Mucosa of descending colon (tissue), 3 donors: ENCODE measurements at regions not wholly inside any gene's neighbourhood (a gene's known extent, or its start where the extent isn't known, plus 50 kb on each side); places are given as distances from the start of the nearest gene placed in this dataset.

Source experiments
- ATAC-seq: fragments of 200-7000 bp; cut with Tn5 transposase; one replicate; pipeline ENCODE4 v1.9.1; 2020; ENCODE audit warnings: mild to moderate bottlenecking, moderate library complexity
- DNase-seq, 3 donors: peaks; one replicate each; pipeline ENCODE4 v3.0.0-alpha.2; 2020
- H3K36me3 ChIP-seq: fragments of 200-600 bp; one replicate; pipeline ENCODE4 v1.8.0; 2021; ENCODE audit warnings: low read depth, mild to moderate bottlenecking
- H3K4me1 ChIP-seq: fragments of 200-600 bp; one replicate; pipeline ENCODE4 v1.8.0; 2021; ENCODE audit warnings: low read depth, mild to moderate bottlenecking
- H3K4me3 ChIP-seq: fragments of 200-600 bp; one replicate; pipeline ENCODE4 v1.8.0; 2021; ENCODE audit warnings: mild to moderate bottlenecking
- H3K9me3 ChIP-seq: fragments of 200-600 bp; one replicate; pipeline ENCODE4 v1.8.0; 2021; ENCODE audit warnings: mild to moderate bottlenecking
- CTCF ChIP-seq: fragments of 200-600 bp; IDR thresholded peaks from one replicate; pipeline ENCODE4 v1.8.0; 2022; ENCODE audit warnings: antibody characterized with exemption, mild to moderate bottlenecking
- intact Hi-C, 2 donors: fragments of 100-400 bp; cut with DNase I in 1 of 2; cut with micrococcal nuclease in 1 of 2; formaldehyde crosslinking; loops; one replicate each; pipeline versions ENCODE4 v1.11.0 to v1.11.1; 2022; cut with DNase I, micrococcal nuclease
- donor health status: DM: no; HTN: no; CAD: no; lungs with moderate emphysema.
- donor health status: DM: no; HTN: no; CAD: no.
- donor health status: DM: no; HTN: yes; CAD: no.

DNA sequence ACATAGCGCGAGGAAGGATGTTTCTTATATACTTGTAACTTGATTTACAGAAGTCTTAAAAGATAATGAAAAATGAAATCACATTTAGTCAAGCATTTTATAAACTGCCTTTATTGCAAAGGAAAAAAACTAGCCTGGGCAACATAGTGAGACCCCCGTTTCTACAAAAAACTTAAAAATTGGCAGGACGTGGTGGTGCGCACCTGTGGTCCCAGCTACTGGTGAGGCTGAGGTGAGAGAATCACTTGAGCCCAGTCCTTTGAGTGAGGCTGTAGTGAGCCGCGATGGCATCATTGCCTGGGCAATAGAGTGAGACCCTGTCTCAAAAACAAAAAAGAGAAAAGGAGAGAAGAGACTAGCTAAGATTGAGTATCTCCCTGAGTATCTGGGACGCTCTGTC, 145.2 kb upstream of the CIBAR2 start:
- H3K4me1 ChIP-seq, result no peaks in the 10 kb centered on the region
- no peaks in the 10 kb centered on the region for H3K9me3 ChIP-seq
- TF ChIP-seq CTCF, result no peak
- ATAC-seq (no peak), DNase-seq (no peak)
- H3K36me3 ChIP-seq, result no peaks in the 10 kb centered on the region
- intact Hi-C loops, result no loop called here
- H3K4me3 ChIP-seq, result no peak overlapping the region

DNA sequence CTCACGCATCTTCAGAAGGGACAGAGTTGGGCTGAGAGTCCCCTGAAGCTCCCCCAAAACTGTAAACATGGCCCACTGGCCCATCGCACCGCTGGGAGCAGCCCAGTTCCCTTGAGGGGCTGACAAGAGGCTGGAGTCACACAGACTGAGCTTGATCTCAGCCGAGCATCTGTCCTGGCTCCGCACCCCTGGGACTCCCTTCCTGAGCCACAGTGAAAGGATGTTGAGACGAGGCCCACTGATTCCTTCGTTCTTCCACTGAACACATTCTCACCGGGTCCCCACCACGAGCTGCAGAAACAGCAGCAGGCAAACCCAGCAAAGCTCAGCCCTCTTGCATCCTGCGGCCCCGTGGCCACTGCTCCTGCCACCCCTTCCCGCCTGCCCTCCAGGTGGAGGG, 145.9 kb upstream of the CIBAR2 start:
- Histone ChIP-seq H3K4me3 (no peak overlapping the region), H3K36me3 (no peaks in the 10 kb centered on the region), H3K4me1 (no peaks in the 10 kb centered on the region), H3K9me3 (no peaks in the 10 kb centered on the region)
- no peak for DNase-seq
- intact Hi-C loops, result no loop called here
- TF ChIP-seq CTCF, result no peak
- no peak for ATAC-seq

- TF ChIP-seq CTCF, result no peak
- no peak overlapping the region for H3K4me3 ChIP-seq
- intact Hi-C loops, result no loop called here
- no peaks in the 10 kb centered on the region for H3K36me3 ChIP-seq
- H3K4me1 ChIP-seq, result no peaks in the 10 kb centered on the region
- ATAC-seq (no peak), DNase-seq (no peak)
- no peaks in the 10 kb centered on the region for H3K9me3 ChIP-seq
Observed at GRCh38 chr16:85258629-85259028, 146.4 kb upstream of the CIBAR2 start.

DNA sequence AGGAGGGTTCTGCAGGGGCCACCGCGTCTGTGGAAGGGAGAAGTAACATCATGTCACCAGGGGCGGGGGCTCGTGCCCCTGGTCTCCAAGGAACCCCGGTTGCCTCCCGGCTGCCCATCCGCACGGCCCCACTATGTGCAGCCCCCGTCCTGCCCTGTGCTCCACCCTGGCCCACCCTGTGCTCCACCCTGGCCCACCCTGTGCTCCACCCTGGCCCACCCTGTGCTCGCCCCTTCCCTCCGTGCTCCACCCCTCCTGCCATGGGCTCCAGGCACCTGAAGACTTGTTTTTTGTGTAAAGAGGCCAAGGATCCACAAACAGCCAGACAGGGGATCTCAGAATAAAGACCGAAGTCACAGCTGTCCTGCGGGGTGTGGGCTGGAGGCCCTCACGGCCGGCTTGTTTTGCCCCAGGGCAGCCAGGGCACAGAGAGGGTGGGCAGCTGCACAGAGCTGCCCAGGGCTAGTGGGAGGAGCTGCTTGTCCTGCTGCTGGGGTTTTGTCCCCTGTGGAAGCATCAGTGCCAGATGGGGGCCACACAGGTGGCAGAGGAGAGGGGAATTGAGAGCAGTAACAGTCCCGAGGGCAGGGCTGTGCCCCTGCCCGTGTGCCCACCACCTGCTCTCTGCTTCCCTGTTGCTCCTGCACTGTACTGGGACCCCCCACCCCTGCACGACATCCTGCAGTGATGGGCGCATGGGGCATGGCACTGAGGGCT, 147.0 kb upstream of the CIBAR2 start:
- Histone ChIP-seq H3K4me3 (no peak overlapping the region), H3K4me1 (no peaks in the 10 kb centered on the region), H3K36me3 (no peaks in the 10 kb centered on the region), H3K9me3 (no peaks in the 10 kb centered on the region)
- intact Hi-C loops, result no loop called here
- no peak for ATAC-seq
- DNase-seq, result no peak
- no peak for TF ChIP-seq CTCF

GRCh38 chr16:85259832-85260167, 147.5 kb upstream of the CIBAR2 start:
- Histone ChIP-seq H3K4me3 (no peak overlapping the region), H3K36me3 (no peaks in the 10 kb centered on the region), H3K9me3 (no peaks in the 10 kb centered on the region), H3K4me1 (no peaks in the 10 kb centered on the region)
- intact Hi-C loops, result no loop called here
- ATAC-seq (no peak), DNase-seq (no peak)
- TF ChIP-seq CTCF, result no peak

DNA sequence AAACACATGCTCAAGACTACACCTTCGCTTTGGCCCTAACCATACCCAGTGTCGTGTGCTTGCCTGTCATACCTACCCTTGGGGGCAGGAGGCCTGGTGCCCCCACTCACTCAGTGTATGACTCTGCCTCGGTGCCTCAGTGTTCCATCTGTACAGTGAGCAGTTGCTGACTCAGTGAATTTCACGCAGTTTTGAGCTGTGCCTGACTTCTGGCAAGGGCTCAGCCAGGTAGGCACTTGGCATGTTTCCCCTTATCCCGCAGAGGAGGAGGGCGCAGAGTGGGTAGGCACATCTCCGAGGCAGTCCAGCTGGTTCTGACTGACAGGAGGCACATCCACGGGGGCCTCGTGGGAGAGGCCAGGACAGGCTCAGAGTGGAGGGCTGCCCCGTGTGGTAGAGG, 148.9 kb upstream of the CIBAR2 start:
- Histone ChIP-seq H3K9me3 (no peaks in the 10 kb centered on the region), H3K36me3 (no peaks in the 10 kb centered on the region), H3K4me3 (no peak overlapping the region), H3K4me1 (no peaks in the 10 kb centered on the region)
- intact Hi-C loops, result no loop called here
- ATAC-seq, result no peak
- DNase-seq, result no peak
- no peak for TF ChIP-seq CTCF
